ENCODE measurements at regions not wholly inside any gene's neighbourhood (a gene's known extent, or its start where the extent isn't known, plus 50 kb on each side); places are given as distances from the start of the nearest gene placed in this dataset.

- TF ChIP-seq CTCF (conservative IDR thresholded peaks at IDR 0.05; ENCODE audit: low read length): no peak
- TF ChIP-seq EZH2phosphoT487 (IDR thresholded peaks at IDR 0.05; ENCODE audit: borderline replicate concordance): no peak
Observed at GRCh38 chr2:137797641-137798040, 166.6 kb upstream of the HNMT start.
